MCF 10A (cell line): ENCODE measurements at regions not wholly inside any gene's neighbourhood (a gene's known extent, or its start where the extent isn't known, plus 50 kb on each side); places are given as distances from the start of the nearest gene placed in this dataset.

ENCODE experiments used
- BruUV-seq: library from RNA; stranded (reverse); fragments of 400-500 nt; replicated peaks from 2 replicates; lab custom pipeline; 2021; lab: Mats Ljungman, UMichigan
- CTCF ChIA-PET: fragments of 300-600 bp; sonication (Branson Sonifier 250); formaldehyde crosslinking; extraction: SDS; loops from one replicate; lab custom pipeline; 2021; ENCODE audit warnings: antibody characterized with exemption, inconsistent platforms; lab: Yijun Ruan, JAX
- POLR2A ChIA-PET: fragments of 300-600, 350-650 bp; sonication (Branson Sonifier 250); formaldehyde crosslinking; extraction: SDS; loops from one replicate; lab custom pipeline; 2020; ENCODE audit warnings: antibody characterized with exemption, inconsistent platforms; lab: Yijun Ruan, JAX
- DNase-seq: peaks from one replicate; pipeline ENCODE4 v3.0.0-alpha.2; 2018; ENCODE audit not compliant: unreplicated experiment
- H3K27ac Mint-ChIP-seq: one replicate; pipeline ENCODE4 v1.8.0; 2022; ENCODE audit warnings: mild to moderate bottlenecking, low read depth, mixed read lengths; ENCODE audit not compliant: unreplicated experiment
- H3K27me3 Mint-ChIP-seq: one replicate; pipeline ENCODE4 v1.8.0; 2022; ENCODE audit warnings: mixed read lengths; ENCODE audit not compliant: insufficient read depth, unreplicated experiment
- H3K36me3 Mint-ChIP-seq: one replicate; pipeline ENCODE4 v1.8.0; 2022; ENCODE audit warnings: mild to moderate bottlenecking, moderate library complexity, mixed read lengths; ENCODE audit not compliant: insufficient read depth, unreplicated experiment
- H3K4me1 Mint-ChIP-seq: one replicate; pipeline ENCODE4 v1.8.0; 2022; ENCODE audit warnings: mixed read lengths; ENCODE audit not compliant: insufficient read depth, unreplicated experiment
- H3K4me3 Mint-ChIP-seq: one replicate; pipeline ENCODE4 v1.8.0; 2022; ENCODE audit warnings: mild to moderate bottlenecking, moderate library complexity, mixed read lengths; ENCODE audit not compliant: unreplicated experiment
- H3K9me3 Mint-ChIP-seq: one replicate; pipeline ENCODE4 v1.8.0; 2022; ENCODE audit warnings: mixed read lengths; ENCODE audit not compliant: unreplicated experiment
- intact Hi-C: fragments of 100-400 bp; cut with micrococcal nuclease; formaldehyde crosslinking; loops from 2 replicates; pipeline ENCODE4 v1.14.1; 2022
- TF ChIP-seq, protein P1 (sequence below): fragments of 200-600 bp; IDR thresholded peaks from one replicate; pipeline ENCODE4 v1.8.0; 2022; ENCODE audit warnings: antibody characterized with exemption, mild to moderate bottlenecking; ENCODE audit not compliant: unreplicated experiment

DNA sequence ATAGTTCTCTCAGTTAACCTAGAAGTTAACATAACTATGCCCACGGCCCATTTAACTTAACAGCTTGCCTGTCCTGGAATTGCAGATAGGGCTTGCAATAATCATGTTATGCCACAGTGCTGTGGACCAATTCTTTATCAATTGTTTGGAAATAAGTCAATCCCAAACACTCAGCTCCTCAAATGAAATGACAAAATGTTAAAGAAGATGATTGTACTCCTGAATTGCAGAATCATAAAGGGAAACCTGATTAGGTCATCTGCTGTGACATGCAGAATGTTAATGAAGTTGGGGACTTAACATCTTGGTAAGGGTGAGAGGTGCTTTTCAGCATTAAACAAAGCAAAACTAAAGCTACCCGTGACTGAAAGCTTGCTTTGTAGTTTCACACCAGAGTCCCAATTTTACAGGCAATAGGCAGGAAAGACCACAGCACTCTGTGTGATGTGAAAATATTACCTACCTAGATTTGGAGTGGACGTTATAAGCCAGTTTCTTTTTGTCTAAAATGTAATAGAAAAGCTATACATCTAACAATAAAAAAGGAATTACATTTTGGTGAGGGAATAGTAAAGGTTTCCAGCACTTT lies 364.0 kb downstream of the GPD2 start:
- intact Hi-C loops: no loop called here
- TF ChIP-seq, protein P1, sequence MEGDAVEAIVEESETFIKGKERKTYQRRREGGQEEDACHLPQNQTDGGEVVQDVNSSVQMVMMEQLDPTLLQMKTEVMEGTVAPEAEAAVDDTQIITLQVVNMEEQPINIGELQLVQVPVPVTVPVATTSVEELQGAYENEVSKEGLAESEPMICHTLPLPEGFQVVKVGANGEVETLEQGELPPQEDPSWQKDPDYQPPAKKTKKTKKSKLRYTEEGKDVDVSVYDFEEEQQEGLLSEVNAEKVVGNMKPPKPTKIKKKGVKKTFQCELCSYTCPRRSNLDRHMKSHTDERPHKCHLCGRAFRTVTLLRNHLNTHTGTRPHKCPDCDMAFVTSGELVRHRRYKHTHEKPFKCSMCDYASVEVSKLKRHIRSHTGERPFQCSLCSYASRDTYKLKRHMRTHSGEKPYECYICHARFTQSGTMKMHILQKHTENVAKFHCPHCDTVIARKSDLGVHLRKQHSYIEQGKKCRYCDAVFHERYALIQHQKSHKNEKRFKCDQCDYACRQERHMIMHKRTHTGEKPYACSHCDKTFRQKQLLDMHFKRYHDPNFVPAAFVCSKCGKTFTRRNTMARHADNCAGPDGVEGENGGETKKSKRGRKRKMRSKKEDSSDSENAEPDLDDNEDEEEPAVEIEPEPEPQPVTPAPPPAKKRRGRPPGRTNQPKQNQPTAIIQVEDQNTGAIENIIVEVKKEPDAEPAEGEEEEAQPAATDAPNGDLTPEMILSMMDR: no peak
- H3K36me3 Mint-ChIP-seq: no peaks in the 10 kb centered on the region
- DNase-seq: no peak
- H3K4me1 Mint-ChIP-seq: no peaks in the 10 kb centered on the region
- ChIA-PET CTCF (interaction anchor here (0.6 kb wide), 1 partner anchor 134 kb away, joined by 3 read pairs; no protein-coding TSS in a partner anchor), POLR2A (no interaction called here)
- no peak overlapping the region for H3K27ac Mint-ChIP-seq
- no peaks in the 10 kb centered on the region for H3K27me3 Mint-ChIP-seq
- no TSS peak for BruUV-seq
- no peaks in the 10 kb centered on the region for H3K9me3 Mint-ChIP-seq
- no peak overlapping the region for H3K4me3 Mint-ChIP-seq

DNA sequence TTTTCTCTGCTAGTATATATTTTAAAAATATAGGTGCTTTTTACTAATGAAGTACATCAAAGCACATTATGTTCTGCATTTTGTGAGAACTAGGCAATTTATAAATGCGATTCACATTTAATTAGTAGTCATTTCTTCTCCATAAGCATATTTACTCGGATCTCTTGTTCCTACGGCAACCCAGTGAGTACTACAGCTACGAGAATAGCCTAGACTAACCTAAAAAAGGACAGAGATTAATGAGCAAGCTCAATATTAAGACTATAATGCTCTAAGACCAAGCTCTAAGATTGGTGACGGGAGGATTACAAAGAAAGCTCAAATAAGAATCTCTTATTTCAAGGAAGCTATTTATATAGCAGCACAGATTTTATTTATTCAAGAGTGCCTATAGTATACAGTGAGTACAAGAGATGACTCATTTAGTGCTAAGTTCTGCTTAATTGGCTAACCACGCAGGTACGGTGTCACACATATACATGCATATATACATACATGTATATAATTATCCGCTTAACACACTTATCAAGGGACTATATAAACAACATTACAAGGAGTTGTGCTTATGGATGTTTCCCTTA lies 364.7 kb downstream of the GPD2 start:
- POLR2A ChIA-PET: no interaction called here

DNA sequence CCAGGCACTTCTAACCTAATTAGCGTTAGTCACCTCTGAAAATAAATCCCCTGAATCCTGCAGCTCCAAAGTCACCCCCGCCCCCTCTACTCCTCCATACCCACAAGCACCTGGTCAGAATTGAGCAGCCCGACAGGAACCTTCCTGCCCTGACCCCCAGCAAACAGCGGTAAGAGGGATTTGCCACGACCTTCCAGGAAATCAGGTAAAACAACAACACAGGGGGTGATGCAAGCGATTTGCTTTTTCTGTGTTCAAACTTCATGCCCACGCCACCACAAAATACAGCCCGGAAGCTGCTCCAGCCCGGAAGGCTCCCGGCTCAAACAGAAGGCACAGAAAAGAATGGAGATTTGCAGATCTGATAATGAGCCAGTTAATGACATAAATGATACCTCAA lies 367.1 kb downstream of the GPD2 start:
- no TSS peak for BruUV-seq
- Mint-ChIP-seq H3K9me3 (peaks cover 7% of the 10 kb centered on the region), H3K36me3 (no peaks in the 10 kb centered on the region), H3K27me3 (no peaks in the 10 kb centered on the region), H3K4me1 (no peaks in the 10 kb centered on the region), H3K4me3 (no peak overlapping the region), H3K27ac (no peak overlapping the region)
- intact Hi-C loops: no loop called here
- ChIA-PET POLR2A (no interaction called here), CTCF (interaction anchor here (0.6 to 0.7 kb wide), 2 partner anchors 12 to 1659 kb away, joined by 3 to 4 read pairs; no protein-coding TSS in a partner anchor)
- TF ChIP-seq, protein P1: no peak
- DNase-seq: no peak

More for the DNA sequence above, 364.7 kb downstream of the GPD2 start:
- BruUV-seq: no TSS peak
- TF ChIP-seq, protein P1: no peak
- H3K9me3 Mint-ChIP-seq: no peaks in the 10 kb centered on the region
- H3K27me3 Mint-ChIP-seq: no peaks in the 10 kb centered on the region
- no peak overlapping the region for H3K27ac Mint-ChIP-seq
- DNase-seq: no peak
- CTCF ChIA-PET: interaction anchor here (0.6 kb wide), 1 partner anchor 135 kb away, joined by 3 read pairs; no protein-coding TSS in a partner anchor
- no peaks in the 10 kb centered on the region for H3K36me3 Mint-ChIP-seq
- intact Hi-C loops: no loop called here
- no peaks in the 10 kb centered on the region for H3K4me1 Mint-ChIP-seq
- H3K4me3 Mint-ChIP-seq: no peak overlapping the region

DNA sequence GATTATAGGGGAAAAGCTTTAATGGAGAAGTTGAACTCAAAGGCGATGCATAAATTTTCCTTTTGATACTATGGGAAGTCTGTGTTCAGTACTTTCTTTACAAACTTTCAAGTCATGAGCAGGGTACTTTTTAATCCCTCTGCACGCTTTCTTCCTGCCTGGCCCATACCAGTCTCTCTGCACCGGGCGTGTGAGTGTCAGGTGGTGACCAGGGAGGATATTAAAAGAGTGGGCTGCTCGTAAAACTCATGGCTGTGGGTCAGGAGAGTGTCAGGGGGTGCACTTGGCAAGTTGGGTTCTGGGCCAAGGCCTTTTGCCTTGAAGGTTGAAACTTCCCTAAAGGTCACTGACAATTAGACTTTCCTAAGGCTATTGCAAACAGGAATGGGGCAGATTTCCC lies 367.8 kb downstream of the GPD2 start:
- TF ChIP-seq, protein P1: no peak
- CTCF ChIA-PET: interaction anchor here (0.7 kb wide), 1 partner anchor 185 kb away, joined by 3 read pairs; no protein-coding TSS in a partner anchor
- no peaks in the 10 kb centered on the region for H3K36me3 Mint-ChIP-seq
- H3K27me3 Mint-ChIP-seq: no peaks in the 10 kb centered on the region
- BruUV-seq: no TSS peak
- POLR2A ChIA-PET: no interaction called here
- no peak for DNase-seq
- intact Hi-C loops: no loop called here
- no peaks in the 10 kb centered on the region for H3K4me1 Mint-ChIP-seq
- H3K9me3 Mint-ChIP-seq: peaks cover 7% of the 10 kb centered on the region
- H3K27ac Mint-ChIP-seq: no peak overlapping the region
- H3K4me3 Mint-ChIP-seq: no peak overlapping the region
